NB4 (cell line): ENCODE measurements at regions not wholly inside any gene's neighbourhood (a gene's known extent, or its start where the extent isn't known, plus 50 kb on each side); places are given as distances from the start of the nearest gene placed in this dataset.

ENCODE experiments used
- CTCF ChIP-seq: IDR thresholded peaks from one replicate; pipeline ENCODE4 v1.5.1; 2012; ENCODE audit warnings: low read depth, low read length
- MAX ChIP-seq: IDR thresholded peaks from 2 replicates; pipeline ENCODE4 v1.6.1; 2011; ENCODE audit warnings: low read depth, low read length
- POLR2A ChIP-seq: IDR thresholded peaks from 2 replicates; pipeline ENCODE4 v1.6.1; 2011; ENCODE audit warnings: mild to moderate bottlenecking; ENCODE audit not compliant: insufficient read length; ENCODE audit errors: extremely low read depth

GRCh38 chr1:198416296-198416695 is 124.2 kb downstream of the ATP6V1G3 start:
- TF ChIP-seq CTCF (no peak), POLR2A (no peak), MAX (no peak)
